ENCODE measurements at regions not wholly inside any gene's neighbourhood (a gene's known extent, or its start where the extent isn't known, plus 50 kb on each side); places are given as distances from the start of the nearest gene placed in this dataset.

- ChIA-PET POLR2A (no interaction called here), CTCF (no interaction called here)
- no peaks in the 10 kb centered on the region for H3K27me3 ChIP-seq (ENCODE audit: control insufficient read depth, insufficient read depth, low read length)
- intact Hi-C loops (cut with micrococcal nuclease; ENCODE audit: unreplicated experiment) (no loop called here), in situ Hi-C loops (cut with HindIII; ENCODE audit: low pct_unique_long_range_greater_than_20kb, low sequenced_read_pairs) (no loop called here)
- no peak overlapping the region for H3K27ac ChIP-seq (ENCODE audit: low read length)
- DNase-seq (ENCODE audit: low read depth, low spot score): peak; percentile 10
- TF ChIP-seq SIN3A (IDR thresholded peaks at IDR 0.05; ENCODE audit: borderline replicate concordance, insufficient read depth, low read depth, low read length) (no peak), CTCF (IDR thresholded peaks at IDR 0.05) (peak; percentile 37), REST (IDR thresholded peaks at IDR 0.05; ENCODE audit: insufficient read depth in 1 of 2, low read depth in 2 of 2, low read length in 1 of 2) (no peak), POLR2AphosphoS5 (IDR thresholded peaks at IDR 0.05; ENCODE audit: low read depth, low read length) (no peak)
- H3K9me3 ChIP-seq (ENCODE audit: control insufficient read depth, insufficient read depth, low read depth, low read length): no peaks in the 10 kb centered on the region
- no peaks in the 10 kb centered on the region for H3K36me3 ChIP-seq (ENCODE audit: control insufficient read depth, insufficient read depth, low read length)
- no peaks in the 10 kb centered on the region for H3K4me1 ChIP-seq (ENCODE audit: control insufficient read depth, insufficient read depth, low read length)
- no peak for ATAC-seq
- H3K4me3 ChIP-seq (ENCODE audit: low read depth in 2 of 2, low read length in 2 of 2): no peak overlapping the region
- BruUV-seq (replicated peaks): no TSS peak
Measured at GRCh38 chr10:81081887-81082620, 544.4 kb downstream of the SH2D4B start.

GRCh38 chr10:81082621-81083376 lies 545.1 kb downstream of the SH2D4B start:
- POLR2A ChIA-PET: no interaction called here
- Histone ChIP-seq H3K9me3 (ENCODE audit: control insufficient read depth, insufficient read depth, low read depth, low read length) (no peaks in the 10 kb centered on the region), H3K4me1 (ENCODE audit: control insufficient read depth, insufficient read depth, low read length) (no peaks in the 10 kb centered on the region), H3K27me3 (ENCODE audit: control insufficient read depth, insufficient read depth, low read length) (no peaks in the 10 kb centered on the region), H3K27ac (ENCODE audit: low read length) (no peak overlapping the region), H3K36me3 (ENCODE audit: control insufficient read depth, insufficient read depth, low read length) (no peaks in the 10 kb centered on the region), H3K4me3 (ENCODE audit: low read depth in 2 of 2, low read length in 2 of 2) (no peak overlapping the region)
- DNase-seq (ENCODE audit: low read depth, low spot score): no peak
- TF ChIP-seq TCF7L2 (IDR thresholded peaks at IDR 0.05; ENCODE audit: low read depth, low read length) (no peak), CTCF (IDR thresholded peaks at IDR 0.05) (no peak), REST (IDR thresholded peaks at IDR 0.05; ENCODE audit: insufficient read depth in 1 of 2, low read depth in 2 of 2, low read length in 1 of 2) (no peak), SIN3A (IDR thresholded peaks at IDR 0.05; ENCODE audit: borderline replicate concordance, insufficient read depth, low read depth, low read length) (no peak), POLR2AphosphoS5 (IDR thresholded peaks at IDR 0.05; ENCODE audit: low read depth, low read length) (no peak)
- in situ Hi-C loops (cut with HindIII; ENCODE audit: low pct_unique_long_range_greater_than_20kb, low sequenced_read_pairs): no loop called here
- ATAC-seq: no peak
- BruUV-seq (replicated peaks): no TSS peak
- CTCF ChIA-PET: no interaction called here
- intact Hi-C loops (cut with micrococcal nuclease; ENCODE audit: unreplicated experiment): no loop called here

All from Panc1 (cell line).